Endodermal cell (in vitro differentiated cells): ENCODE measurements at regions not wholly inside any gene's neighbourhood (a gene's known extent, or its start where the extent isn't known, plus 50 kb on each side); places are given as distances from the start of the nearest gene placed in this dataset.

Experiments
- DNase-seq: peaks from one replicate; pipeline ENCODE4 v3.0.0-alpha.2; 2017
- H3K27ac ChIP-seq: 2 replicates; pipeline ENCODE4 v1.5.1; 2013; ENCODE audit warnings: mild to moderate bottlenecking, low read depth, low read length, moderate library complexity
- H3K27me3 ChIP-seq: 2 replicates; pipeline ENCODE4 v1.6.1; 2013; ENCODE audit warnings: mild to moderate bottlenecking, low read length, moderate library complexity; ENCODE audit not compliant: insufficient read depth, control insufficient read depth, poor library complexity, severe bottlenecking
- H3K36me3 ChIP-seq: 2 replicates; pipeline ENCODE4 v1.7.0; 2013; ENCODE audit warnings: mild to moderate bottlenecking, low read length, moderate library complexity; ENCODE audit not compliant: control insufficient read depth, insufficient read depth
- H3K4me1 ChIP-seq: one replicate; pipeline ENCODE4 v1.7.0; 2013; ENCODE audit warnings: low read length; ENCODE audit not compliant: control insufficient read depth, insufficient read depth
- H3K4me3 ChIP-seq: 2 replicates; pipeline ENCODE4 v1.5.1; 2013; ENCODE audit warnings: mild to moderate bottlenecking, low read length, moderate library complexity
- H3K9ac ChIP-seq: 2 replicates; pipeline ENCODE4 v1.6.1; 2013; ENCODE audit warnings: mild to moderate bottlenecking, low read length, moderate library complexity; ENCODE audit not compliant: poor library complexity, severe bottlenecking; ENCODE audit errors: extremely low read depth
- H3K9me3 ChIP-seq: 2 replicates; pipeline ENCODE4 v1.6.1; 2013; ENCODE audit warnings: mild to moderate bottlenecking, low read length, moderate library complexity; ENCODE audit not compliant: control insufficient read depth
- H3K27ac Mint-ChIP-seq: 2 replicates; pipeline ENCODE4 v1.8.0; 2020; ENCODE audit warnings: mixed read lengths
- H3K27me3 Mint-ChIP-seq: 2 replicates; pipeline ENCODE4 v1.8.0; 2021; ENCODE audit warnings: mild to moderate bottlenecking, mixed read lengths; ENCODE audit not compliant: insufficient read depth
- H3K36me3 Mint-ChIP-seq: 2 replicates; pipeline ENCODE4 v1.8.0; 2020; ENCODE audit warnings: low read depth, mixed read lengths
- H3K4me1 Mint-ChIP-seq: 2 replicates; pipeline ENCODE4 v1.8.0; 2020; ENCODE audit warnings: mixed read lengths
- H3K4me3 Mint-ChIP-seq: 2 replicates; pipeline ENCODE4 v1.8.0; 2020; ENCODE audit warnings: mild to moderate bottlenecking, moderate library complexity, mixed read lengths
- H3K9me3 Mint-ChIP-seq: 2 replicates; pipeline ENCODE4 v1.8.0; 2020; ENCODE audit warnings: mild to moderate bottlenecking, mixed read lengths
- CTCF ChIP-seq: fragments of 200-600 bp; sonication (generic); conservative IDR thresholded peaks from 2 replicates; pipeline ENCODE4 v1.5.0; 2021; ENCODE audit warnings: antibody characterized with exemption, mild to moderate bottlenecking
- WGBS, 2 experiments: methylation state at CpG; one replicate each; pipeline versions ENCODE4 v1.1.5 to v1.1.7; 2013; ENCODE audit warnings: missing lambda C conversion rate in 2 of 2, mixed read lengths in 1 of 2; ENCODE audit not compliant: insufficient coverage in 1 of 2, insufficient read length in 1 of 2; 5-methylcytosine and 5-hydroxymethylcytosine counted together

DNA sequence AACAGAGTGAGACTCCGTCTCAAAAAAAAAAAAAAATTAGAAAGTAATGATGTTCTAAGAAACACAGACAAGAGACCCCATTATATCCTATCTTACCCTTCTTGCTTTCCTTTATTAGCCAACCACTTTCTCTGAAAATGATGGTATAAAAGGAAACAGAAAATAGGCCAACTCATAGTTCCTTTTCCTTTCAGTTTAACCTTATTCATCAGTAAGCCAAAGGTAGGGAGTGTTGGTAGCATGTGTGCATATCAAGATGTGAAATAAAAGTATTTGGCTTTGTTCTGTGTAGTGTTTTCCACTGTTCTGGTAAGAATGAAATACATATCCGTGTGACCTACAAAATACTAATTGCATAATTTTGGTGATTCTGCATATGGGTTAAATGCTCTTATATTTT is 266.6 kb downstream of the ZNF674 start:
- Mint-ChIP-seq H3K9me3 (peaks cover 43% of the 10 kb centered on the region), H3K4me1 (peaks cover 3% of the 10 kb centered on the region), H3K4me3 (no peak overlapping the region), H3K27ac (no peak overlapping the region), H3K36me3 (peaks cover 8% of the 10 kb centered on the region), H3K27me3 (no peaks in the 10 kb centered on the region)
- Histone ChIP-seq H3K36me3 (no peaks in the 10 kb centered on the region), H3K9ac (no peak overlapping the region), H3K27ac (no peak overlapping the region), H3K4me1 (no peaks in the 10 kb centered on the region), H3K4me3 (no peak overlapping the region), H3K9me3 (no peaks in the 10 kb centered on the region), H3K27me3 (no peaks in the 10 kb centered on the region)
- DNase-seq, result no peak
- no CpG with 5 or more reads among the region's 2 CpGs for WGBS, 2 experiments
- TF ChIP-seq CTCF, result no peak

DNA sequence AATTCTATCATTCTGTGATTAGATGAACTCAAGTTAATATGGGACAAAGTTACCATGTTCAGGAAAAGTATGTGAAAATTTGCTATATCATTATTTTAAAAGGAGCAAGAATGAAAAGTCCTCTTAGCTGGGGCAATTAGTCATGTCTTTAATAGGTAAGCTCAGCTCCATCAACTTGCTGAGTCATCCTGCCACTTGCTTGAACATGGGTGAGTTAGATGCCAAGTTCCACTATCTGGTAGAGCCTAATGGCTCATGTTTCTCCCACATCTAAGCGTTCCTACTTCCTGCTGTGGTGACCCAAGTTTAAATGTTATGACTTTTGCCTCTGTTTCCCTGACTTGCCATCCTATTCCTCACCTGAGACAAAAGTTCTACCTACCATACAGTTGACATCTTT is 276.8 kb downstream of the ZNF674 start:
- Mint-ChIP-seq H3K27ac (no peak overlapping the region), H3K36me3 (no peaks in the 10 kb centered on the region), H3K27me3 (no peaks in the 10 kb centered on the region), H3K9me3 (peaks cover 39% of the 10 kb centered on the region), H3K4me1 (no peaks in the 10 kb centered on the region), H3K4me3 (no peak overlapping the region)
- H3K4me1 ChIP-seq, result no peaks in the 10 kb centered on the region
- H3K4me3 ChIP-seq, result no peak overlapping the region
- H3K9me3 ChIP-seq, result peaks cover 12% of the 10 kb centered on the region
- H3K36me3 ChIP-seq, result no peaks in the 10 kb centered on the region
- DNase-seq, result no peak
- WGBS, 2 experiments, result 82% methylated on average over 1 of the region's 1 CpG; no CpG with 5 or more reads in 1 of the 2 experiments
- no peak overlapping the region for H3K27ac ChIP-seq
- H3K27me3 ChIP-seq, result no peaks in the 10 kb centered on the region
- no peak overlapping the region for H3K9ac ChIP-seq
- TF ChIP-seq CTCF, result no peak

DNA sequence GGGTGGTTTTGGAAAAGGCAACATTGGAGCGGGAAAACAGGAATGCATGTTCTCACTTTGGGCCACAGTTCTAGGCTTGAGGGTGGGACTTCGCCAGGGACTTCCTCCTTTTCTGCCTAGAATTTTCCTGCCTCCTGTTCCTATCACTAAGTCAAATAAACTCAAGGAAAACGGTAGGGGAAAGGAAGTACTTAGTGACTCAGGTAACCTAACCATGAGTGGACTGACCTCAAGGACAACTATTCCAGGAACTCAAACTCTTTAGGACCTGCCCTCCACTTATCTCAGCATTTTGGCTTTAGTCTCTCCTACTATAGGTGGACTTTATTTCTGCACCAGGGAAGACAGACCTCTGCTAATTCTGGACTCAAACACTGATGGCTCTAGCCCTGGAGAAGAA is 281.7 kb downstream of the ZNF674 start:
- DNase-seq, result no peak
- H3K27ac ChIP-seq, result no peak overlapping the region
- H3K27me3 ChIP-seq, result no peaks in the 10 kb centered on the region
- H3K36me3 ChIP-seq, result no peaks in the 10 kb centered on the region
- no peaks in the 10 kb centered on the region for H3K9me3 ChIP-seq
- no peak overlapping the region for H3K4me3 ChIP-seq
- Mint-ChIP-seq H3K9me3 (peaks cover 56% of the 10 kb centered on the region), H3K4me1 (peaks cover 4% of the 10 kb centered on the region), H3K27ac (no peak overlapping the region), H3K36me3 (no peaks in the 10 kb centered on the region), H3K4me3 (no peak overlapping the region), H3K27me3 (no peaks in the 10 kb centered on the region)
- H3K9ac ChIP-seq, result no peak overlapping the region
- 90% methylated on average over 3 of the region's 3 CpGs; no CpG with 5 or more reads in 1 of the 2 experiments for WGBS, 2 experiments
- TF ChIP-seq CTCF, result no peak
- no peaks in the 10 kb centered on the region for H3K4me1 ChIP-seq
